Activated T-cell treated with anti-CD3 and anti-CD28 coated beads, Interleukin-2, amount 50 U/mL, for 24 hours (primary cell): ENCODE measurements at regions not wholly inside any gene's neighbourhood (a gene's known extent, or its start where the extent isn't known, plus 50 kb on each side); places are given as distances from the start of the nearest gene placed in this dataset.

ENCODE experiments used
- DNase-seq: peaks from one replicate; pipeline ENCODE4 v3.0.0-alpha.2; 2020
- H3K27ac Mint-ChIP-seq: 2 replicates; pipeline ENCODE4 v1.8.0; 2020; ENCODE audit warnings: mild to moderate bottlenecking, mixed read lengths
- H3K27me3 Mint-ChIP-seq: 2 replicates; pipeline ENCODE4 v1.8.0; 2020; ENCODE audit warnings: mixed read lengths
- H3K36me3 Mint-ChIP-seq: 2 replicates; pipeline ENCODE4 v1.8.0; 2020; ENCODE audit warnings: low read depth, mixed read lengths
- H3K4me1 Mint-ChIP-seq: 2 replicates; pipeline ENCODE4 v1.8.0; 2020; ENCODE audit warnings: low read depth, mixed read lengths
- H3K4me3 Mint-ChIP-seq: 2 replicates; pipeline ENCODE4 v1.8.0; 2020; ENCODE audit warnings: mild to moderate bottlenecking, moderate library complexity, mixed read lengths
- H3K9me3 Mint-ChIP-seq: 2 replicates; pipeline ENCODE4 v1.8.0; 2020; ENCODE audit warnings: mixed read lengths

GRCh38 chr7:17501441-17502212 is 203.2 kb downstream of the AHR start:
- no peaks in the 10 kb centered on the region for H3K9me3 Mint-ChIP-seq
- DNase-seq = no peak

GRCh38 chr7:17502213-17503060 is 204.0 kb downstream of the AHR start:
- no peak for DNase-seq
- Mint-ChIP-seq H3K4me1 (no peaks in the 10 kb centered on the region), H3K4me3 (no peak overlapping the region), H3K36me3 (no peaks in the 10 kb centered on the region), H3K27ac (no peak overlapping the region), H3K27me3 (no peaks in the 10 kb centered on the region), H3K9me3 (no peaks in the 10 kb centered on the region)

More at GRCh38 chr7:17501441-17502212, 203.2 kb downstream of the AHR start:
- Mint-ChIP-seq H3K27ac (no peak overlapping the region), H3K4me1 (no peaks in the 10 kb centered on the region), H3K4me3 (no peak overlapping the region), H3K27me3 (no peaks in the 10 kb centered on the region), H3K36me3 (no peaks in the 10 kb centered on the region)

GRCh38 chr7:17506095-17506494 is 207.6 kb downstream of the AHR start:
- DNase-seq = no peak
- Mint-ChIP-seq H3K27ac (no peak overlapping the region), H3K27me3 (no peaks in the 10 kb centered on the region), H3K9me3 (no peaks in the 10 kb centered on the region), H3K4me3 (no peak overlapping the region), H3K36me3 (no peaks in the 10 kb centered on the region), H3K4me1 (no peaks in the 10 kb centered on the region)

DNA sequence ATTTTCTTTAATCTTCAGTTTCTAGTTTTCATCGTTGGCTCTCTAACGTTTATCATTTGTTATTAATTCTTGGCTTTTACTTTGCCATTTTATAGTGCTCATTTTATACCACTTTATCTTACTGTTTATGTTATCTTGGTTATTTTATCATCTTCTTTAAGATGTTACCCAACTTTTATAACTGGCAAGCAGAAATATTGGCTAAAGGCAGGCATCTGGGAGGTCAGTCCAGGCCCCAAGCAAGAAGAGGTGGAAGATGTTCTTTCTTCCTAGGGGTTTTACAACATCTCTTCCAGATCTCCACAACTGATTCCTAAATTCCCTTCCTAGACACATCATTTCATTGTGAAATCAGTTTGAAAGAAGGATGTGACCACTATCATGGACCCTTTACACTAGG is 208.1 kb downstream of the AHR start:
- DNase-seq = no peak
- Mint-ChIP-seq H3K27me3 (no peaks in the 10 kb centered on the region), H3K4me3 (no peak overlapping the region), H3K9me3 (no peaks in the 10 kb centered on the region), H3K27ac (no peak overlapping the region), H3K4me1 (no peaks in the 10 kb centered on the region), H3K36me3 (no peaks in the 10 kb centered on the region)

DNA sequence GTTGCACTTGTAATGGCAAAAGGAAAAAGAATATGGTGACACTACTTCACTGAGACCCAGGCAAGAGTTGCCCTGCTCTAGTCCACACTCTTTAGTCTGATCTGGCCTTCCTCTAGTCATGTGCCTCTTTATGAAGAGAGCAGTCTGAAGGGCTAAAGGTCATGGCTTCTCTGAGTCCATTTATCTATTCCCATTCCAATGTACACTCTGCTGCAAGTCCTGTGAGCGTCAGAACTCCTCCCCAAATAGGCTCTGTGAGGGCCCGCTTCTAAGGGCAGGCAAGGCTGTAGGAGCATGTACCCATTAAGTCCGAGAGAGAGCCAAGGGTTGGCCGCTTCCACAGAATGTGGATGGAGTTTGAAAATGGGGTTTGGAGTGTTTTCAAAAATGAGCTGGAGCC is 209.3 kb downstream of the AHR start:
- H3K36me3 Mint-ChIP-seq = no peaks in the 10 kb centered on the region

GRCh38 chr7:17512181-17512675 is 213.8 kb downstream of the AHR start:
- Mint-ChIP-seq H3K27me3 (no peaks in the 10 kb centered on the region), H3K9me3 (no peaks in the 10 kb centered on the region), H3K4me1 (no peaks in the 10 kb centered on the region), H3K36me3 (no peaks in the 10 kb centered on the region), H3K27ac (no peak overlapping the region), H3K4me3 (no peak overlapping the region)
- no peak for DNase-seq

More for the DNA sequence above, 209.3 kb downstream of the AHR start:
- no peaks in the 10 kb centered on the region for H3K4me1 Mint-ChIP-seq
- no peak overlapping the region for H3K4me3 Mint-ChIP-seq
- H3K9me3 Mint-ChIP-seq = no peaks in the 10 kb centered on the region
- no peak for DNase-seq
- no peaks in the 10 kb centered on the region for H3K27me3 Mint-ChIP-seq
- H3K27ac Mint-ChIP-seq = no peak overlapping the region

GRCh38 chr7:17516771-17517170 is 218.3 kb downstream of the AHR start:
- no peaks in the 10 kb centered on the region for H3K36me3 Mint-ChIP-seq
- H3K9me3 Mint-ChIP-seq = no peaks in the 10 kb centered on the region
- no peak for DNase-seq
- no peak overlapping the region for H3K27ac Mint-ChIP-seq
- H3K27me3 Mint-ChIP-seq = no peaks in the 10 kb centered on the region
- H3K4me3 Mint-ChIP-seq = no peak overlapping the region
- H3K4me1 Mint-ChIP-seq = no peaks in the 10 kb centered on the region

- Mint-ChIP-seq H3K27me3 (no peaks in the 10 kb centered on the region), H3K4me1 (peaks cover 3% of the 10 kb centered on the region), H3K4me3 (no peak overlapping the region), H3K27ac (no peak overlapping the region), H3K36me3 (no peaks in the 10 kb centered on the region), H3K9me3 (no peaks in the 10 kb centered on the region)
- no peak for DNase-seq
Measured at GRCh38 chr7:17520941-17521340, 222.5 kb downstream of the AHR start.

DNA sequence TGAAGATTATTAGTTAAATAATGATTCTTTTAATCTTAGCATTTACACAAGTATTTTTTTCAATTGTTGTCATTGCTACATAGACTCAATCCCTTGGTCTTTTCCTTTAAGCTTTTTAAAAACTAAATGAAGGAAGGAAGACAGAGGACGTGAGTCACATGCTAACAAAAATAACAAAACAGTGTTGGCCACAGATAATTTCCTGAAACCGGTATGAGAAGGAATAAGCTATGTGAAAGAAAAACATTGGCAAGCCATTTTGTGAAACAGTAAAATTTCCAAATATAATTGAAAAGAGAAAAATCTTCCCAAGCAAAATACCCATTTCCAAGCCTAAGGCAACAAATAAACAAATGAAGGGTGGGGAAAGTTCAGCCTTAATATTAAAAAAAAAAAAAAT is 223.0 kb downstream of the AHR start:
- DNase-seq = no peak
- Mint-ChIP-seq H3K36me3 (no peaks in the 10 kb centered on the region), H3K27ac (no peak overlapping the region), H3K27me3 (no peaks in the 10 kb centered on the region), H3K4me1 (peaks cover 3% of the 10 kb centered on the region), H3K4me3 (no peak overlapping the region), H3K9me3 (no peaks in the 10 kb centered on the region)

DNA sequence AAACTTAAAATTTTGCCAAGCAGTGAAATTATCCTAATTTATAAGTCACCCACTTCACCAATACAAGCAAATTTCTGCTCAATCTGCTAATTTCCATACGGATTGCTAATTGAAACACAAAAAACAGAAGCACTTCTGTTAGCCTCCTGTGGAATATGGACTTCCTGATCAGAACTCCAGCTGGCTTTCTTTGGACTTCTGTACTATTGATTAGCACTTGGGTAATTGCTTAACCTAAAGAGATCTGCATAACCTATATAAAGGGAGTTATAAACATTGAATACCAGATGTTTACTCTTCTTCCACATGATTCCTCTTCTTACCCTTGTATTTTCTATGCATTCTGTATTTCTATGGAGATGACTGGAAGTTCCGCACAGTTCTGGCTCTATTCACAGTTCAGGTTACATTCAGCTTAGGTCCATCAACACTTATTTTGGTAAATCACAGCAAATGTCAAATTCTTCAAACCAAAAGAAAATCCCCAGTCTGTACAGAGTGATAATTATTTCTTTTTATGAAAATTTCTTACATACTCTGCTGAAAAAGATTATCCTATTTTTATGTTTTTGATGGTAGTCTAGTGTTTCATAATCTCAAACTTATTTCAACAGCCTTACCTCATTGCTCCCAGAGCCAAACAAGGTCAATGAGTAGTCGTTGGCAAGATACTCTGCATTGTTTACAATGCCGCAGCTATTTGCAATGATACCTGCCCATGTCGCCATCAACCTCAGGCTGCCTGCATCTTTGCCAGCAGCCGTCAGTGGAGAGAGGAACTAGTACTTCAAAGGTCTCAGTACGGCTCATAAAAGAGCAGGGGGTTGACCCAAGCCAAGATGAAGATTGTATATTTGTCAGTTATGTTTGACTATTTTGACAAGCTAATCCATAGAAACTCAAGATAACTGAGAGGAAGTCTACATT is 225.6 kb downstream of the AHR start:
- no peak for DNase-seq
- H3K36me3 Mint-ChIP-seq = no peaks in the 10 kb centered on the region
- peaks cover 3% of the 10 kb centered on the region for H3K4me1 Mint-ChIP-seq
- H3K4me3 Mint-ChIP-seq = no peak overlapping the region
- no peak overlapping the region for H3K27ac Mint-ChIP-seq
- H3K9me3 Mint-ChIP-seq = no peaks in the 10 kb centered on the region
- H3K27me3 Mint-ChIP-seq = no peaks in the 10 kb centered on the region

DNA sequence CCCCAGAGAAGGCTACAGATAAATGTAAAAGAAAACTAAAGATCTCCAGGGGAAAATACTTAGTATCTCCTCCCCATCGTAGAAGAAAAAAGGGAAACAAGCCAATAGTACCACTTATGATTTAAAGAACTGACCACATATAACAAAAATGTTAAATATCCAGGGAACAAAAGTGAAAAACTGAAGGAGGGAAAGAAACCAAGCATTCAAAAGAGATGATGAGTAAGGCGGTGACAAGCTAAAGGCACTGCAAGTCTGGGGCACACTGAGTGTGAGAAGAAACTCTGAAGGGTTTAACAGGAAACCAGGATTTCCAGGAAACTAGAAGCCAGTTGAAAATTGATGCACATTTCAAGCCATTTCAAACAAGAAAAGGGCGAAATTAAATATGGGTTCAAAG is 226.3 kb downstream of the AHR start:
- Mint-ChIP-seq H3K4me1 (peaks cover 3% of the 10 kb centered on the region), H3K27ac (no peak overlapping the region), H3K36me3 (no peaks in the 10 kb centered on the region), H3K4me3 (no peak overlapping the region), H3K27me3 (no peaks in the 10 kb centered on the region), H3K9me3 (no peaks in the 10 kb centered on the region)
- DNase-seq = no peak

- H3K27me3 Mint-ChIP-seq = no peaks in the 10 kb centered on the region
- no peaks in the 10 kb centered on the region for H3K36me3 Mint-ChIP-seq
- no peaks in the 10 kb centered on the region for H3K9me3 Mint-ChIP-seq
- no peak overlapping the region for H3K4me3 Mint-ChIP-seq
- H3K27ac Mint-ChIP-seq = no peak overlapping the region
- no peak for DNase-seq
- H3K4me1 Mint-ChIP-seq = peaks cover 3% of the 10 kb centered on the region
Measured at GRCh38 chr7:17526621-17527020, 228.2 kb downstream of the AHR start.

DNA sequence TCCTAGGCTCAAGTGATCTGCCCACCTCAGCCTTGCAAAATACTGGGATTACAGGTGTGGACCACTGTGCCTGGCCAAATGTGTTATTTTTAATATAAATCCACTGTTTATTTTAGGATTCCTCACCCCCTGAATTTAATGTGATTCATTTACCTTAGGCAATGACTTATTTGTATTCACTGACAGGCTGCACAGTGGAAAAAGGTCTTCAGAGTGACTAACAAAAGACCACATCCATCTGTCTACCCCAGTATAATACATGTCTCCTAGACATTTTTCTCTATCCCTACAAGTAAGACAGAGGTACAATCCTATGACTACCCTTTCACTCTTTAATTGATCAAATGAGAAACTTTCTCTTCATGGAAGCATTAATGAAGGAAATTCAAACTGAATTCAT is 230.2 kb downstream of the AHR start:
- peaks cover 4% of the 10 kb centered on the region for H3K27me3 Mint-ChIP-seq
- H3K4me3 Mint-ChIP-seq = no peak overlapping the region
- H3K9me3 Mint-ChIP-seq = no peaks in the 10 kb centered on the region
- no peaks in the 10 kb centered on the region for H3K36me3 Mint-ChIP-seq
- no peak overlapping the region for H3K27ac Mint-ChIP-seq
- H3K4me1 Mint-ChIP-seq = peaks cover 3% of the 10 kb centered on the region
- DNase-seq = no peak

DNA sequence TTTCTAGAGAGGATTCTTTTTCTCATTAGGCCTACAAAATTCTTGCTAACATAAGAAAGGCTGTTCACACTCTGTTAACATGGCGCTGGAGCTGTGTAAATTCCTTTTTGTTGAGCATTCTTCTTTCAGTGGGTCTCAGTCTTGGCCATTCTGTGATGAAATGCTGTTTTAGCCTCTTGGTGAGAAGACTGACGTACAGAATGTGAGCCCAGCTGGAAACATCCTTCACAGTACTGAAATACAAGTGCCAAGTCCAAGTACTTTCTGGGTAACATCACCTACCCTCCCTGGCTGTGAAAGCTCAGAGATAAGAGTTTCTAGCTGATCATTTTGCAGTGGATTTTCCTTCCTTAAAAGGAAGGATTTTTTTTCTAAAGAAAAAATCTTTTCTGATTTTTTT is 231.8 kb downstream of the AHR start:
- H3K27me3 Mint-ChIP-seq = peaks cover 12% of the 10 kb centered on the region
- no peaks in the 10 kb centered on the region for H3K36me3 Mint-ChIP-seq
- DNase-seq = no peak
- no peaks in the 10 kb centered on the region for H3K4me1 Mint-ChIP-seq
- H3K4me3 Mint-ChIP-seq = no peak overlapping the region
- H3K27ac Mint-ChIP-seq = no peak overlapping the region
- no peaks in the 10 kb centered on the region for H3K9me3 Mint-ChIP-seq
